HG03520 (cell line): ENCODE measurements at regions not wholly inside any gene's neighbourhood (a gene's known extent, or its start where the extent isn't known, plus 50 kb on each side); places are given as distances from the start of the nearest gene placed in this dataset.
"Not testable (repeated sequence)": the region's sequence is repeated elsewhere in the genome, so short reads cannot be mapped to it uniquely, and the experiment has no call there.

Source experiments
- ATAC-seq: cut with Tn5 transposase; IDR thresholded peaks from one replicate; pipeline ENCODE4 v1.9.1; 2021; ENCODE audit warnings: mild to moderate bottlenecking, moderate library complexity; ENCODE audit not compliant: unreplicated experiment

GRCh38 chr22:47355388-47355725 lies 592.9 kb downstream of the TBC1D22A start:
- ATAC-seq: no peak

GRCh38 chr22:47354668-47355387 lies 592.4 kb downstream of the TBC1D22A start:
- no peak for ATAC-seq

- ATAC-seq: no peak
Measured at GRCh38 chr22:47352920-47353700, 590.7 kb downstream of the TBC1D22A start.

- no peak for ATAC-seq
Measured at GRCh38 chr22:47351836-47352579, 589.6 kb downstream of the TBC1D22A start.

- not testable (repeated sequence) for ATAC-seq
Measured at GRCh38 chr22:47346287-47346686, 583.8 kb downstream of the TBC1D22A start.

GRCh38 chr22:47345025-47345424 lies 582.6 kb downstream of the TBC1D22A start:
- ATAC-seq: no peak

- ATAC-seq: no peak
Measured at GRCh38 chr22:47344414-47344813, 582.0 kb downstream of the TBC1D22A start.

GRCh38 chr22:47343611-47344010 lies 581.2 kb downstream of the TBC1D22A start:
- ATAC-seq: no peak

GRCh38 chr22:47342446-47342845 lies 580.0 kb downstream of the TBC1D22A start:
- no peak for ATAC-seq

GRCh38 chr22:47341464-47341863 lies 579.0 kb downstream of the TBC1D22A start:
- no peak for ATAC-seq

GRCh38 chr22:47340851-47341436 lies 578.5 kb downstream of the TBC1D22A start:
- no peak for ATAC-seq

GRCh38 chr22:47337161-47337621 lies 574.7 kb downstream of the TBC1D22A start:
- ATAC-seq: no peak

- ATAC-seq: no peak
Measured at GRCh38 chr22:47335958-47336357, 573.5 kb downstream of the TBC1D22A start.

GRCh38 chr22:47335460-47335859 lies 573.0 kb downstream of the TBC1D22A start:
- ATAC-seq: no peak

- no peak for ATAC-seq
Measured at GRCh38 chr22:47334601-47335000, 572.2 kb downstream of the TBC1D22A start.

GRCh38 chr22:47333625-47334024 lies 571.2 kb downstream of the TBC1D22A start:
- no peak for ATAC-seq

GRCh38 chr22:47332246-47332980 lies 570.0 kb downstream of the TBC1D22A start:
- ATAC-seq: no peak

GRCh38 chr22:47331750-47332149 lies 569.3 kb downstream of the TBC1D22A start:
- ATAC-seq: no peak

- no peak for ATAC-seq
Measured at GRCh38 chr22:47329727-47330650, 567.5 kb downstream of the TBC1D22A start.
